Liver (tissue), 8 donors: ENCODE measurements at regions not wholly inside any gene's neighbourhood (a gene's known extent, or its start where the extent isn't known, plus 50 kb on each side); places are given as distances from the start of the nearest gene placed in this dataset.

ENCODE experiments used
- DNase-seq: peaks from one replicate; pipeline ENCODE4 v3.0.0-alpha.2; 2017; ENCODE audit warnings: low spot score
- H3K27ac ChIP-seq, 2 donors: one replicate each; pipeline ENCODE4 v1.7.0; 2013; ENCODE audit warnings: inconsistent platforms in 2 of 2, low read length in 2 of 2, control low read depth in 1 of 2, low read depth in 1 of 2, mild to moderate bottlenecking in 1 of 2
- H3K27me3 ChIP-seq, 4 donors: one replicate each; pipeline versions ENCODE4 v1.6.1 to v1.7.0; 2013; ENCODE audit warnings: low read length in 3 of 4, inconsistent platforms in 1 of 4, mild to moderate bottlenecking in 1 of 4, moderate library complexity in 1 of 4; ENCODE audit not compliant: control insufficient read depth in 4 of 4, insufficient read depth in 4 of 4
- H3K36me3 ChIP-seq, 4 donors: one replicate each; pipeline versions ENCODE4 v1.6.1 to v1.7.0; 2013; ENCODE audit warnings: low read length in 3 of 4, mild to moderate bottlenecking in 3 of 4, low read depth in 1 of 4, moderate library complexity in 1 of 4; ENCODE audit not compliant: control insufficient read depth in 4 of 4, insufficient read depth in 3 of 4
- H3K4me1 ChIP-seq, 4 donors: one replicate each; pipeline versions ENCODE4 v1.6.1 to v1.7.0; 2013; ENCODE audit warnings: low read length in 3 of 4, mild to moderate bottlenecking in 3 of 4, moderate library complexity in 1 of 4; ENCODE audit not compliant: control insufficient read depth in 4 of 4, insufficient read depth in 4 of 4
- H3K4me3 ChIP-seq, 3 donors: one replicate each; pipeline versions ENCODE4 v1.6.1 to v1.7.0; 2013; ENCODE audit warnings: low read length in 3 of 3, control low read depth in 1 of 3, low read depth in 1 of 3, mild to moderate bottlenecking in 1 of 3
- H3K9ac ChIP-seq, 2 donors: one replicate each; pipeline ENCODE4 v1.7.0; 2013; ENCODE audit warnings: low read length in 2 of 2, mild to moderate bottlenecking in 2 of 2, moderate library complexity in 2 of 2, control low read depth in 1 of 2, low read depth in 1 of 2
- H3K9me3 ChIP-seq, 4 donors: one replicate each; pipeline versions ENCODE4 v1.6.1 to v1.7.0; 2013; ENCODE audit warnings: low read length in 3 of 4; ENCODE audit not compliant: control insufficient read depth in 4 of 4
- FOXA1 ChIP-seq: IDR thresholded peaks from 2 replicates; pipeline ENCODE4 v1.6.1; 2016; ENCODE audit warnings: antibody characterized with exemption
- FOXA2 ChIP-seq: IDR thresholded peaks from 2 replicates; pipeline ENCODE4 v1.6.1; 2016; ENCODE audit warnings: antibody characterized with exemption
- GABPA ChIP-seq, 2 donors: IDR thresholded peaks in 1 of 2; conservative IDR thresholded peaks in 1 of 2; 2 replicates each; pipeline ENCODE4 v1.6.1; 2016; ENCODE audit warnings: antibody characterized with exemption in 2 of 2, mild to moderate bottlenecking in 1 of 2, moderate library complexity in 1 of 2
- JUND ChIP-seq, 2 donors: IDR thresholded peaks; 2 replicates each; pipeline ENCODE4 v1.6.1; 2016; ENCODE audit warnings: antibody characterized with exemption in 2 of 2
- NR2F2 ChIP-seq: IDR thresholded peaks from 2 replicates; pipeline ENCODE4 v1.6.1; 2016; ENCODE audit warnings: antibody characterized with exemption
- RAD21 ChIP-seq, 2 donors: IDR thresholded peaks; 2 replicates each; pipeline ENCODE4 v1.6.1; 2016; ENCODE audit warnings: antibody characterized with exemption in 2 of 2, mild to moderate bottlenecking in 2 of 2
- RXRA ChIP-seq, 2 donors: IDR thresholded peaks; 2 replicates each; pipeline ENCODE4 v1.6.1; 2017 to 2018; ENCODE audit warnings: antibody characterized with exemption in 2 of 2, mild to moderate bottlenecking in 1 of 2
- TAF1 ChIP-seq: conservative IDR thresholded peaks from 2 replicates; pipeline ENCODE4 v1.6.1; 2016; ENCODE audit warnings: antibody characterized with exemption, mild to moderate bottlenecking
- YY1 ChIP-seq: IDR thresholded peaks from 2 replicates; pipeline ENCODE4 v1.6.1; 2016; ENCODE audit warnings: antibody characterized with exemption, mild to moderate bottlenecking
- WGBS: extraction: QIAGEN DNeasy Blood & Tissue Kit; methylation state at CpG from one replicate; pipeline ENCODE4 v1.1.7; 2013; 5-methylcytosine and 5-hydroxymethylcytosine counted together
- TF ChIP-seq, protein P1 (sequence below): IDR thresholded peaks from 2 replicates; pipeline ENCODE4 v1.6.1; 2016; ENCODE audit warnings: antibody characterized with exemption
- TF ChIP-seq, protein P2 (sequence below): fragments of 150-350 bp; IDR thresholded peaks from 2 replicates; pipeline ENCODE4 v1.5.1; 2017; ENCODE audit warnings: improper control_type of control experiment, low read depth, low read length; ENCODE audit not compliant: missing input control
- TF ChIP-seq, protein P3 (sequence below): IDR thresholded peaks from 2 replicates; pipeline ENCODE4 v1.6.1; 2016; ENCODE audit warnings: antibody characterized with exemption, mild to moderate bottlenecking
- TF ChIP-seq, protein P4 (sequence below): IDR thresholded peaks from 2 replicates; pipeline ENCODE4 v1.6.1; 2016; ENCODE audit warnings: antibody characterized with exemption
- TF ChIP-seq, protein P5 (sequence below): IDR thresholded peaks from 2 replicates; pipeline ENCODE4 v1.6.1; 2016; ENCODE audit warnings: antibody characterized with exemption
- donor health status: healthy.
- donor health status: healthy.
- donor health status: healthy.
- donor health status: healthy.
- donor health status: healthy.

DNA sequence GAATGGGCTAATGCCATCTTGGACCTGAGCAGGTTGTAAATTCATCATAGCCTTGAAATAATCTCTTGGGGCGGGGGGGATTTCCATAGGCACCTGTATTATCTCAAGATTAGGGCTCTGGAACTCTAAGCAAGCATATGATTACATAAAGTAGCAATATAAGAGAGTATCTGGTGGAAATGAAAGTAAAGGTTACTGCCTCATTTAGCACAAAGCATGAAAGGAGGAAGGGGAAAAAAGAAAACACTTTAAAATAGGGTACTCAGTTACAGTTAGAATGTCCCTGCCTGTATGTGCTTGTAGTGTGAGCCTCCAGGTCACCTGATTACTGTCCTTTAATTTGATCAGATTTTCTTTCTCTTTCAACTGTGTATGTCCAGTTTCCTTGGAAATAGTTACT is 1079.7 kb upstream of the CDH18 start:
- peaks cover 0 to 5% (median 0%) of the 10 kb centered on the region in 4 donors for H3K9me3 ChIP-seq
- no peak overlapping the region for H3K9ac ChIP-seq
- H3K4me3 ChIP-seq: no peak overlapping the region
- no peak for DNase-seq
- no peaks in the 10 kb centered on the region for H3K27me3 ChIP-seq
- H3K4me1 ChIP-seq: no peaks in the 10 kb centered on the region
- WGBS: 54% methylated on average over 1 of the region's 1 CpG
- H3K27ac ChIP-seq: no peak overlapping the region
- no peaks in the 10 kb centered on the region for H3K36me3 ChIP-seq
- TF ChIP-seq, protein P1, sequence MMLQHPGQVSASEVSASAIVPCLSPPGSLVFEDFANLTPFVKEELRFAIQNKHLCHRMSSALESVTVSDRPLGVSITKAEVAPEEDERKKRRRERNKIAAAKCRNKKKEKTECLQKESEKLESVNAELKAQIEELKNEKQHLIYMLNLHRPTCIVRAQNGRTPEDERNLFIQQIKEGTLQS: no peak
- TF ChIP-seq TAF1 (no peak), NR2F2 (no peak), FOXA1 (no peak), RAD21 (IDR thresholded peaks at IDR 0.05) (no peak), RXRA (IDR thresholded peaks at IDR 0.05) (no peak), FOXA2 (no peak), GABPA (IDR thresholded peaks at IDR 0.05 in 1 of 2, conservative IDR thresholded peaks at IDR 0.05 in 1 of 2) (no peak), YY1 (no peak), JUND (IDR thresholded peaks at IDR 0.05) (no peak)
- TF ChIP-seq, protein P2, sequence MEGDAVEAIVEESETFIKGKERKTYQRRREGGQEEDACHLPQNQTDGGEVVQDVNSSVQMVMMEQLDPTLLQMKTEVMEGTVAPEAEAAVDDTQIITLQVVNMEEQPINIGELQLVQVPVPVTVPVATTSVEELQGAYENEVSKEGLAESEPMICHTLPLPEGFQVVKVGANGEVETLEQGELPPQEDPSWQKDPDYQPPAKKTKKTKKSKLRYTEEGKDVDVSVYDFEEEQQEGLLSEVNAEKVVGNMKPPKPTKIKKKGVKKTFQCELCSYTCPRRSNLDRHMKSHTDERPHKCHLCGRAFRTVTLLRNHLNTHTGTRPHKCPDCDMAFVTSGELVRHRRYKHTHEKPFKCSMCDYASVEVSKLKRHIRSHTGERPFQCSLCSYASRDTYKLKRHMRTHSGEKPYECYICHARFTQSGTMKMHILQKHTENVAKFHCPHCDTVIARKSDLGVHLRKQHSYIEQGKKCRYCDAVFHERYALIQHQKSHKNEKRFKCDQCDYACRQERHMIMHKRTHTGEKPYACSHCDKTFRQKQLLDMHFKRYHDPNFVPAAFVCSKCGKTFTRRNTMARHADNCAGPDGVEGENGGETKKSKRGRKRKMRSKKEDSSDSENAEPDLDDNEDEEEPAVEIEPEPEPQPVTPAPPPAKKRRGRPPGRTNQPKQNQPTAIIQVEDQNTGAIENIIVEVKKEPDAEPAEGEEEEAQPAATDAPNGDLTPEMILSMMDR: no peak
- TF ChIP-seq, protein P3, sequence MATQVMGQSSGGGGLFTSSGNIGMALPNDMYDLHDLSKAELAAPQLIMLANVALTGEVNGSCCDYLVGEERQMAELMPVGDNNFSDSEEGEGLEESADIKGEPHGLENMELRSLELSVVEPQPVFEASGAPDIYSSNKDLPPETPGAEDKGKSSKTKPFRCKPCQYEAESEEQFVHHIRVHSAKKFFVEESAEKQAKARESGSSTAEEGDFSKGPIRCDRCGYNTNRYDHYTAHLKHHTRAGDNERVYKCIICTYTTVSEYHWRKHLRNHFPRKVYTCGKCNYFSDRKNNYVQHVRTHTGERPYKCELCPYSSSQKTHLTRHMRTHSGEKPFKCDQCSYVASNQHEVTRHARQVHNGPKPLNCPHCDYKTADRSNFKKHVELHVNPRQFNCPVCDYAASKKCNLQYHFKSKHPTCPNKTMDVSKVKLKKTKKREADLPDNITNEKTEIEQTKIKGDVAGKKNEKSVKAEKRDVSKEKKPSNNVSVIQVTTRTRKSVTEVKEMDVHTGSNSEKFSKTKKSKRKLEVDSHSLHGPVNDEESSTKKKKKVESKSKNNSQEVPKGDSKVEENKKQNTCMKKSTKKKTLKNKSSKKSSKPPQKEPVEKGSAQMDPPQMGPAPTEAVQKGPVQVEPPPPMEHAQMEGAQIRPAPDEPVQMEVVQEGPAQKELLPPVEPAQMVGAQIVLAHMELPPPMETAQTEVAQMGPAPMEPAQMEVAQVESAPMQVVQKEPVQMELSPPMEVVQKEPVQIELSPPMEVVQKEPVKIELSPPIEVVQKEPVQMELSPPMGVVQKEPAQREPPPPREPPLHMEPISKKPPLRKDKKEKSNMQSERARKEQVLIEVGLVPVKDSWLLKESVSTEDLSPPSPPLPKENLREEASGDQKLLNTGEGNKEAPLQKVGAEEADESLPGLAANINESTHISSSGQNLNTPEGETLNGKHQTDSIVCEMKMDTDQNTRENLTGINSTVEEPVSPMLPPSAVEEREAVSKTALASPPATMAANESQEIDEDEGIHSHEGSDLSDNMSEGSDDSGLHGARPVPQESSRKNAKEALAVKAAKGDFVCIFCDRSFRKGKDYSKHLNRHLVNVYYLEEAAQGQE: no peak
- TF ChIP-seq, protein P4, sequence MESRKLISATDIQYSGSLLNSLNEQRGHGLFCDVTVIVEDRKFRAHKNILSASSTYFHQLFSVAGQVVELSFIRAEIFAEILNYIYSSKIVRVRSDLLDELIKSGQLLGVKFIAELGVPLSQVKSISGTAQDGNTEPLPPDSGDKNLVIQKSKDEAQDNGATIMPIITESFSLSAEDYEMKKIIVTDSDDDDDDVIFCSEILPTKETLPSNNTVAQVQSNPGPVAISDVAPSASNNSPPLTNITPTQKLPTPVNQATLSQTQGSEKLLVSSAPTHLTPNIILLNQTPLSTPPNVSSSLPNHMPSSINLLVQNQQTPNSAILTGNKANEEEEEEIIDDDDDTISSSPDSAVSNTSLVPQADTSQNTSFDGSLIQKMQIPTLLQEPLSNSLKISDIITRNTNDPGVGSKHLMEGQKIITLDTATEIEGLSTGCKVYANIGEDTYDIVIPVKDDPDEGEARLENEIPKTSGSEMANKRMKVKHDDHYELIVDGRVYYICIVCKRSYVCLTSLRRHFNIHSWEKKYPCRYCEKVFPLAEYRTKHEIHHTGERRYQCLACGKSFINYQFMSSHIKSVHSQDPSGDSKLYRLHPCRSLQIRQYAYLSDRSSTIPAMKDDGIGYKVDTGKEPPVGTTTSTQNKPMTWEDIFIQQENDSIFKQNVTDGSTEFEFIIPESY: no peak
- TF ChIP-seq, protein P5, sequence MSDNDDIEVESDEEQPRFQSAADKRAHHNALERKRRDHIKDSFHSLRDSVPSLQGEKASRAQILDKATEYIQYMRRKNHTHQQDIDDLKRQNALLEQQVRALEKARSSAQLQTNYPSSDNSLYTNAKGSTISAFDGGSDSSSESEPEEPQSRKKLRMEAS: no peak

DNA sequence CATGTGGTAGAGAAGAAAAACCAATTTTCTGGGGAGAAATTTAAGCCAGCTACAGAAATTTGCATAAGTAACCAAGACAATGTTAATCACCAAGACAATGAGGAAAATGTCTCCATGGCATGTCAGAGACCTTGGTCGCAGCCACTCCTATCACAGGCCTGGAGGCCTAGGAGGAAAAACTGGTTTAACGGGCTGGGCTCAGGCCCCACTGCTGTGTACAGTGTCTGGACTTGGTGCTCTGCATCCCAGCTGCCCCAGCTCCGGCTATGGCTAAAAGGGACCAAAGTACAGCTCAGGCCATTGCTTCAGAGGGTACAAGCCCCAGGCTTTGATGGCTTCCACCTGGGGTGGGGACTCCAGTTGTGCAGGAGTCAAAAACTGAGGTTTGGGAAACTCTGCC is 1075.1 kb upstream of the CDH18 start:
- DNase-seq: no peak
- H3K9me3 ChIP-seq: peaks cover 0 to 5% (median 0%) of the 10 kb centered on the region in 4 donors
- H3K4me1 ChIP-seq: no peaks in the 10 kb centered on the region
- H3K36me3 ChIP-seq: no peaks in the 10 kb centered on the region
- H3K9ac ChIP-seq: no peak overlapping the region
- no peak overlapping the region for H3K27ac ChIP-seq
- no peak for TF ChIP-seq JUND (IDR thresholded peaks at IDR 0.05)
- TF ChIP-seq, protein P2: no peak
- H3K4me3 ChIP-seq: no peak overlapping the region
- no peaks in the 10 kb centered on the region for H3K27me3 ChIP-seq
- WGBS: 86% methylated on average over 3 of the region's 3 CpGs
